ENCODE measurements at regions not wholly inside any gene's neighbourhood (a gene's known extent, or its start where the extent isn't known, plus 50 kb on each side); places are given as distances from the start of the nearest gene placed in this dataset.

DNA sequence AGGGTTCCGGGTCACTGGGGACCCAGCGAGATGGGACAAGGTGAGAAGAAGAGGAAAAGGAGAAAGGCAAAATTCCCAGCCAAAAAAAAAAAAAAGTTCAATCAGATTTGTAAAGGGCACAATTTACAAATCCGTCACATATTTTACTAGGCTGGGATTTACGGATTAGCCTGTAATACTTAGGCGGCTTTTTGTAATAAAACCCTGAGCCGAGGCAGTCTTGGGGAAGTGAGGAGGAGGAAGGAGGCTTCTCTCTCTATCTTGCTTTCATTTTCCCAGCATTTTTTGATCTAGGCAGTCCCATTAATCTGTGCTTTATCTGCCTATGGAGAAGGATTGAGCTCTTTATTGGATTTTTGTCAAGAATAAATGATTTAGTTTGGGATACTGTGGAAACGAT lies 130.6 kb upstream of the SDK2 start:
- TF ChIP-seq, protein P1, sequence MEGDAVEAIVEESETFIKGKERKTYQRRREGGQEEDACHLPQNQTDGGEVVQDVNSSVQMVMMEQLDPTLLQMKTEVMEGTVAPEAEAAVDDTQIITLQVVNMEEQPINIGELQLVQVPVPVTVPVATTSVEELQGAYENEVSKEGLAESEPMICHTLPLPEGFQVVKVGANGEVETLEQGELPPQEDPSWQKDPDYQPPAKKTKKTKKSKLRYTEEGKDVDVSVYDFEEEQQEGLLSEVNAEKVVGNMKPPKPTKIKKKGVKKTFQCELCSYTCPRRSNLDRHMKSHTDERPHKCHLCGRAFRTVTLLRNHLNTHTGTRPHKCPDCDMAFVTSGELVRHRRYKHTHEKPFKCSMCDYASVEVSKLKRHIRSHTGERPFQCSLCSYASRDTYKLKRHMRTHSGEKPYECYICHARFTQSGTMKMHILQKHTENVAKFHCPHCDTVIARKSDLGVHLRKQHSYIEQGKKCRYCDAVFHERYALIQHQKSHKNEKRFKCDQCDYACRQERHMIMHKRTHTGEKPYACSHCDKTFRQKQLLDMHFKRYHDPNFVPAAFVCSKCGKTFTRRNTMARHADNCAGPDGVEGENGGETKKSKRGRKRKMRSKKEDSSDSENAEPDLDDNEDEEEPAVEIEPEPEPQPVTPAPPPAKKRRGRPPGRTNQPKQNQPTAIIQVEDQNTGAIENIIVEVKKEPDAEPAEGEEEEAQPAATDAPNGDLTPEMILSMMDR (IDR thresholded peaks at IDR 0.05; ENCODE audit: poor library complexity, severe bottlenecking): no peak
- TF ChIP-seq POLR2AphosphoS5 (IDR thresholded peaks at IDR 0.05) (no peak), EP300 (conservative IDR thresholded peaks at IDR 0.05; ENCODE audit: poor library complexity, severe bottlenecking) (no peak)
- TF ChIP-seq, protein P2, sequence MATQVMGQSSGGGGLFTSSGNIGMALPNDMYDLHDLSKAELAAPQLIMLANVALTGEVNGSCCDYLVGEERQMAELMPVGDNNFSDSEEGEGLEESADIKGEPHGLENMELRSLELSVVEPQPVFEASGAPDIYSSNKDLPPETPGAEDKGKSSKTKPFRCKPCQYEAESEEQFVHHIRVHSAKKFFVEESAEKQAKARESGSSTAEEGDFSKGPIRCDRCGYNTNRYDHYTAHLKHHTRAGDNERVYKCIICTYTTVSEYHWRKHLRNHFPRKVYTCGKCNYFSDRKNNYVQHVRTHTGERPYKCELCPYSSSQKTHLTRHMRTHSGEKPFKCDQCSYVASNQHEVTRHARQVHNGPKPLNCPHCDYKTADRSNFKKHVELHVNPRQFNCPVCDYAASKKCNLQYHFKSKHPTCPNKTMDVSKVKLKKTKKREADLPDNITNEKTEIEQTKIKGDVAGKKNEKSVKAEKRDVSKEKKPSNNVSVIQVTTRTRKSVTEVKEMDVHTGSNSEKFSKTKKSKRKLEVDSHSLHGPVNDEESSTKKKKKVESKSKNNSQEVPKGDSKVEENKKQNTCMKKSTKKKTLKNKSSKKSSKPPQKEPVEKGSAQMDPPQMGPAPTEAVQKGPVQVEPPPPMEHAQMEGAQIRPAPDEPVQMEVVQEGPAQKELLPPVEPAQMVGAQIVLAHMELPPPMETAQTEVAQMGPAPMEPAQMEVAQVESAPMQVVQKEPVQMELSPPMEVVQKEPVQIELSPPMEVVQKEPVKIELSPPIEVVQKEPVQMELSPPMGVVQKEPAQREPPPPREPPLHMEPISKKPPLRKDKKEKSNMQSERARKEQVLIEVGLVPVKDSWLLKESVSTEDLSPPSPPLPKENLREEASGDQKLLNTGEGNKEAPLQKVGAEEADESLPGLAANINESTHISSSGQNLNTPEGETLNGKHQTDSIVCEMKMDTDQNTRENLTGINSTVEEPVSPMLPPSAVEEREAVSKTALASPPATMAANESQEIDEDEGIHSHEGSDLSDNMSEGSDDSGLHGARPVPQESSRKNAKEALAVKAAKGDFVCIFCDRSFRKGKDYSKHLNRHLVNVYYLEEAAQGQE (IDR thresholded peaks at IDR 0.05; ENCODE audit: borderline replicate concordance): no peak

All from neural cell (in vitro differentiated cells).